ENCODE measurements at regions not wholly inside any gene's neighbourhood (a gene's known extent, or its start where the extent isn't known, plus 50 kb on each side); places are given as distances from the start of the nearest gene placed in this dataset.

DNA sequence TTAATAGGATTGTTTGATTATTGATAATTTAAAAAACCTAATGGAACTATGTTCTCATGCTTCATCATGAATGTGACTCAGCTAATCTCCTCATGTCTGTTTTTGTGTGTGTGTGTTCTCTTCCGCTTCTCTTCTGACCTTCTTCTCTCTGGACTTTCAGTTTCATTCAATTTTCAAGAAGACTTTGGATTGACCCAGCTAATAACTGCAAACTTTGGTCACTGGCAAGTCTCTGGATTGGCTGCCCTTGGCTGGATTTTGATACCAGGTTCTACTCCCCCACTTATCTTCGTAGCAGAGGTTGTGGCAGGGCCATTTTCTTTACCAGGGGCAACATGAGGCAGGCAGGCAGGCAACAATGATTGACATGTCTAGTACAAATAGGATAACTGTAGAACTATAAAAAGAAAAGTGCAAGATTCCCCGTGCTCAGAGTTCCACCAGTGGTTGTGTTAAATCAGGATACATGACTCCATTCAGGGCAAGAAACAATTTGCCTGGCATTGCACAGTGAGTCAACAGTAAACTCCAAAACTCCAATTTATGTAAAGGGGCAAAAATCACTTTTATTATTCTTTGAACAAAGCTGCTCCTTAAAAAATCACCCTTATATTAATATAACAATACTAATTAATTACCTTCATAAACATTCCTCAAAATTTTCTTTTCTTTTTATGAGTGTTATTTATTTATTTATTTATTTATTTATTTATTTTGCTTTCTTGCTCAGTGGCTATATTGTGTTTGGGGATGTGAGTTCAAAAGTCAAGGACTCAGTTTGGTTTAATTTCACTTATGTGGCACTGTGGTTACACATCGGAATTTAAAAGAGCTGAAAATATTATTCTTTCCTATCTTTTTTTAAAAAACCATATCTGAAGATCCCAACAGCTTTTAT lies 167.6 kb downstream of the RND3 start:
- DNase-seq (ENCODE audit: extremely low read depth, low read depth, low spot score): no peak

DNA sequence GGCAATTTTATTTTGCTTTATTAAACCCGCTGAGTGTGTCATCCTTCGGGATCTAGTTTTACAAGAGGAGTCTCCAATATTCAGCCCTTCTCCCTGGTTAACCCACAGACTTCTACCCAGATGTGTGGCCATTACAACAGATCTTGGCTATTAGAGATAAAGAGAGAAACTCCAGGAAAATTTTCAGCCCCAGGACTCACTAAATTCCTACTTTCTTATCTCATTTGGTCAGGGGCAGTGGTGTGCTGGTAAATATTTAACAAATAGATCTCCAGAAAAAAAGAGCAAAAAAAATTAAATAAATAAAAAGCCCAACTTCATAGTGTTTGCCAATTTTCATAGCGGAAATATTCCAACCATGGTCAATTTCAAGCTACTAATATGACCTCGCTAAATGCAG lies 168.4 kb downstream of the RND3 start:
- no peak for DNase-seq (ENCODE audit: extremely low read depth, low read depth, low spot score)

DNA sequence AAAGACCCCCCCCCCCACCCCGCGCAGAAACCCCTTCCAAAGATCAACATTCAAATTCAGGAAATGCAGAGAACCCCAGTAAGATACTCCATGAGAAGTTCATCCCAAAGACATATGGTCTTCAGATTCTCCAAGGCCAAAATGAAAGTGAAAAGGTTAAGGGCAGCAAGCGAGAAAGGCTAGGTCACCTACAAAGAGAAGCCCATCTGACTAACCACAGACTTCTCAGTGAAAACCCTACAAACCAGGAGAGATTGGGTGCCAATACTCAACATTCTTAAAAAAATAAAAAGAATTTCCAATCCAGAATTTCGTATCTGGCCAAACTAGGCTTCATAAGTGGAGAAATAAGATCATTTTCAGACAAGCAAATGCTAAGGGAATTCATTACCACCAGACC lies 175.2 kb downstream of the RND3 start:
- DNase-seq (ENCODE audit: extremely low read depth, low read depth, low spot score): no peak

DNA sequence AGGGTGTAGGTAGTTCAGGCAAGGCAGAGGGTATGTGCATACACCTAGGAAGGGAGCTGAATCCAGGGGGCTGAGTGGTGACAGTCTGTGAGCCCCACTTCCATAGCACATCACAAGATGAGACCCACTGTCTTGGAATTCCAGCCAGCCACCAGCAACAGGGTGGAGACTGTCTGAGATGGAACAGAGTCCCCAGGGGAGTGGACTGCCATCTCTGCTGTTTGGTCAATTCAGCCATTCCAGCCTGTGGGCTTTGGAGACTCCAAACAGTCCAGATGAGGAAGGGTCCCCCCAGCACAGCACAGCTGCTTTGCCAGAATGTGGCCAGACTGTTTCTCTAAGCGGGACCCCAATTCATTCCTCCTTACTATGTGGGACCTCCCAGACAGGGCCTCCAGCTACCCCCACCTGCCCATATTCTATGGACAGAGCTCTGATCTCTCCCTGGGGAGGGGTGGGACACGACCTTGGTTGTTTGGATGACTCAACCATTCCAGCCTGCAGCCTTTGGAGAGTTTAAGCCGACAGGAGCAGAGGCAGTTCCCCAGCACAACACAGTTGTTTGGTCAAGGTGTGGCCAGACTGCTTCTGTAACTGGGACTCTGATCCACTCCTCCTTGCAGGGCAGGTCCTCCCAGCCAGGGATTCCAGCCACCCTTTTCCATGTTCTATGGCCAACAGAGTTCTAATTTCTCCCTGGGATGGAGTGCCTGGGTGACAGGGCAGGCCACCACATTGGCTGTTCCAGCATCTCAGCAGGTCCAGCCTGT lies 178.0 kb downstream of the RND3 start:
- no peak for DNase-seq (ENCODE audit: extremely low read depth, low read depth, low spot score)

DNA sequence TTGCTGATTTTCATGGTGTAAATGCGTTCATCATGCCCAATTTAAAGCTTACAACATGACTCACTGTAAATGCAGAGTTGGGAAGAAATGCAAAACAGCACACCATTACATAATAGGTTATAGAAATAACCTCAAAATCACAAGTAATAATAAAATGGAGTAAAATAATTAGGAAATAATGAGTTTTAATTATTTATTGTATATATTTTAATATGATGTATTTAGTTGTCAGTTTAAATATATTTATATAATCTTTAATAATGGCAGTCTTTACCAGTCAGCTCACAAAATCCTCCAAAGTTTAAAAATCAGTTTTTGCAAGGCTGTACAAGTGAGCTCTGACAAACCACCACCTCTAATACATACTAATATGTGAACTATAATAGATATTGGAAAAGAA lies 180.2 kb downstream of the RND3 start:
- no peak for DNase-seq (ENCODE audit: extremely low read depth, low read depth, low spot score)

DNA sequence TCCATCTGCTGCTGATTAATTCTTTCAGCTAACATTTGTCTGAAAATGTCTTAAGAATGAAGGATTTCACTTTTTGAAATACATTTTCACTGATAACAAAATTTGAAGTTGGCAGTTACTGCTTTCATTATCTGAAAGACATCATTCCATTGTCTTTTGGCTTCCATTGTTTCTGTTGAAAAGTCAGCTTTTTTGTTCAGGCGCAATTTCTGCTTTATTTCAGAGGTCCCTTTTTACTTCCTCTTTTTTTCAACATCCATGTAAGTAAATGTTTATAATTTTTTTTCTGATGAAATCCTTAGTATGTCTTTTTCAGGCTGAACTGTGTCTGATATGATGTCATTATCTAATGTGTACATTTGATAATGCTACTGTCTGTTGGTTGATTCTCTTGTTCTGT lies 184.2 kb downstream of the RND3 start:
- DNase-seq (ENCODE audit: extremely low read depth, low read depth, low spot score): no peak

DNA sequence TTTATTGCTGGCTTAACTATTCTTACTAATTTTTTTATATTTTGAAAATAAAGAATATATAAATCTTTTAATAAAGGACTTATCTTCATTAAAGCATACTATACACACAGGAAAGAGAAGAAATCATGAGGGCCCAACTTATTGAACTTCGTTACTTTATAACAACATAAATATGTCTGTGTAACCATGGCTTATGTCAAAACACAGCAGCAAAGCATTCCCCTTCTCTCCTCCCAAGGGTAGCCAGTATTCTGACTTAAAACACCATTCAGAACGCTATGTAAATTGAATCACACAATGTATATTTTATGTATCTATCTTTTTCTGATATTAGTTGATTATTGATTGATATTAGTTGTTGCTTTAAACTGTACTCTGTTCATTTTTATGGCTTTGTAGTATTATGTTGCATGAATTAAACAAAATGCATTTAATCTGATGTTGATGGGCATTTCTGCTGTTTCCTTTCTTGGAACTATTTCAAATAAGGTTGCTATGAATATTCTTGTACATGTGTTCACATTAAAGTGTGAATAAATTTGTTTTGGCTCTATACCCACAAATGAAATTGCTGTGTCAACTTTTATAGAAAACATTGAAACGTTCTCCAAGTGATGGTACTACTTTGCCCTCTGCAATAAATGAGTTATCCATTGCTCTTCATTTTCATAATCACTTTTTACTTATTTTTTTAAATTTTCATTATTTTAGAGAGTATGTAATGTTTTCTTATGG lies 188.7 kb downstream of the RND3 start:
- no peak for DNase-seq (ENCODE audit: extremely low read depth, low read depth, low spot score)

DNA sequence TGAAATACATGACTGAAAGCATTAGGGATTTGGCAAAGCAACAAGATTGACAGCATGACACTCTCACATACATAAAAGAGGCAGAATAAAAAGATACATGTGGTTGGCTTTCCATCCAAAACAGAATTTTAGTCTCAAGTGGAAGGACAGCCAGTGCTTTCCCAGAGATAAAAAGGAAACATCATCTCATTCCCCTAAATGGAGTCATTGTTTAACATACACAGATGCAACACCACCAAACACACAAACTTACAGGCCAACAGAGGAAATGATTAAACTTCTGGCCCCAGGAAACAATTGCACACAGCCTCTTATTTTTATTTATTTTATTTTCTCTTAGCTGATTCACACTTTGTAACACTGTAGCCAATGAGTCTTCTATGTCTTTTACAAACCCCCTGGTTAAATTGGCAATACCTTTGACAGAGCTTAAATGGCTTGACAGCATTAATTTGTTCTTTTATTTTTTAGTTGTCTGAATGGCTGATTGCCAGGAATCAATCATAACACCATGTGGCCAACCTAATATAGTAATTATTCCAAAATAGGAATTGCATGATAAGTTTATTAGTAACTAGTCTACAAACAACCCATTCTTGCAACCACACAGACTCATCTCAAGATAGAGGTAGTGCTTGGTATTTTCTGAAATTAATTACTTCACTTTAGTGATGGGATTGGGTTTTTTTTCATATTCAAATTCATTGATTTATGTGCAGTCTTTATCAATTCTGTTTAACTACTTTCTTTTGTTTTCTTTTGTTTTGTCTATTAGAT lies 190.5 kb downstream of the RND3 start:
- DNase-seq (ENCODE audit: extremely low read depth, low read depth, low spot score): peak; percentile 78

DNA sequence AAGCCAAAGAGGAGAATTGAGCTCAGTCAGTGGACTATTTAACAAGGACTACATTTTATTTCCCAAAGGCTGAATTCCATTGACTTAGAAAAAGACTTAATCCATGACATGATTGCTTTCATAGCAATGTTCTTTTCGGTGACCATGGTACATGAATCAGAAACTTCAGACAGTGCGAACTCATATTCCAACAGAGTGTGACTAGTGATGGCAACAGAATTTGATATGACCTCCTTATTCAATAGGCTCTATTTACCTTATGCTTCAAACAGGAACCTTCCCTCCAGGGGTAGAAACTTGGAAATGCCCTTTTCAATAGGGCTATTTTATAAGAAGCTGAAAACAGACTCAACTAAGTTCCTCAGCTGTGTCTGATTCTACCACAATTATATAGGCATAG lies 191.9 kb downstream of the RND3 start:
- no peak for DNase-seq (ENCODE audit: extremely low read depth, low read depth, low spot score)

DNA sequence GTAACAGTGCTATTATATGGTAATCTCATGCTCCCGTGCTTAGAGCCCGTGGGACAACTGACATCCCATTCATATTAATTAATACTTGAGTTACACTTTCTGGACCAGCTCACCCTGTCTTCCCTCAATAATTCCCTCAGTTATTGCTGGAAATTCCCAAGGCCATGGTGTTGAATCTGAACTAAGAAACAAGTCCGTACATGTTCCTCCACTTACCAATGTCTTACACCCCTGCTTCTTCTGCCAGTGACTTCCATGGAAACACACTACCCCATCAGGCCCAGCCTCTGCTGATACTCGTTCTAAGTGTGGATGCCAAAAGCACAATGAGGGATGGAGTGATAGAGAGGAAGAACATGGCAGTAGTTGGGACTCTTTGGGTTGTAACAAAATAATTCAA lies 193.7 kb downstream of the RND3 start:
- no peak for DNase-seq (ENCODE audit: extremely low read depth, low read depth, low spot score)

DNA sequence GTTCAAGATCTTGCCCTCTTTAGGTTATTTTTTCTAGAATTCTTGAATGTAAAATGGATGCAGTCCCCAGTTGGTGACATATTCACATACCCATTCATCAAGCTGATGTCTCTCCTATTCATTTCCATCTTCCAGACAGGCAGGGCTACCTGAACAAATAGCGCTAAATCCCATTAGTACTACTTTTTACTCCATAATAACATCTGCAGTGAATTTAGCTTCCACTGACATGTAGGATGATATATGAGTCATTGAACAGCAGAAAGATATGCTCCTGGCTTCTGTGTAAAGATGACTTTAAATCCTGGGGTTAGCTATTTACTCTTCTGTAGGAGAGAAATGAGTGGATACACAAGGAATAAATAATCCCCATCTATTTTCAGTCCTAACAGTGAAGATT lies 194.7 kb downstream of the RND3 start:
- no peak for DNase-seq (ENCODE audit: extremely low read depth, low read depth, low spot score)

DNA sequence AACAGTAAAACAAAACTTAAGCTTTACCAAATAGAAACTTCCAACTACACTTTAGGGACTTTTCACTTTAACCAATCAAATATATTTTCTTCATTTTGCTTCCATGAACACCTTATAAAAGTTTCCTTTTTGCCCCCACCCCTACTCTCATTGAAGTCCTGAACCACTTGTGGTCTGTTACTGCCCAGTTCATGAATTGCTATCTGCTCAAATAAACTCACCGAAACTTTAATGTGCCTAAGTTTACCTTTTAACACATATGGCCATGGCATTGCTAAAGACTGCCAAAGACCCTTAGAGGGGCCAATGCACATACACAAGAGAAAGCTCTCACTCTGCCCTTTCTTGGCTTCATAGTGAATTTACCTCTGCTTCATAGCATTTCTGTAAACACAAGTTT lies 195.3 kb downstream of the RND3 start:
- DNase-seq (ENCODE audit: extremely low read depth, low read depth, low spot score): no peak

DNA sequence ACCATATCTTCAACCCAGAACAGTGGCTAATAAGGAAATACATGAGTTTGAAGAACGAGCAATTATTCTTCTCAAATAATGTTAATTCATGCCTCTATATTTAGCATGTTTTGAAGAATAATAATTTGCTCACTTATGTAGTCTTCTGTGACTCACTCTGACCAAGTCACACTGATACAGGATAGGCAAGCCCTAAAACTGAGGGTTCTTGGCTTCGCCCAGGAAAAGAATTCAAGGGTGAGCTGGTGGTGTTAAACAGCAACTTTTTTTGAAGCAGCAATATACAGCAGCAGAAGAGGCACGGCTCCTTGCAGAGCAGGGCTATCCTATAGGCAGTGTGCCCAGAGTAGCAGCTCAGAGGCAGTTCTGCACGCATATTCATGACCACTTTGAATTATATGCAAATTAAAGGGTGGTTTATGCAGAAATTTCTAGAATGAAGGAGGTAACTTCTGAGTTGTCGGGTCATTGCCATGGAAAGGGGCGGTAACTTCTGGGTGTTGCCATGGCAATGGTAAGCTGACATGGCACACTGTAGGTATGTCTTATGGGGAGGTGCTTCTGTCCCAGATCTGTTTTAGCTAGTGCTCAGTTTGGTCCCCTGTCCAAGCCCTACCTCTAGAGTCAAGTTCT lies 200.6 kb downstream of the RND3 start:
- DNase-seq (ENCODE audit: extremely low read depth, low read depth, low spot score): no peak

DNA sequence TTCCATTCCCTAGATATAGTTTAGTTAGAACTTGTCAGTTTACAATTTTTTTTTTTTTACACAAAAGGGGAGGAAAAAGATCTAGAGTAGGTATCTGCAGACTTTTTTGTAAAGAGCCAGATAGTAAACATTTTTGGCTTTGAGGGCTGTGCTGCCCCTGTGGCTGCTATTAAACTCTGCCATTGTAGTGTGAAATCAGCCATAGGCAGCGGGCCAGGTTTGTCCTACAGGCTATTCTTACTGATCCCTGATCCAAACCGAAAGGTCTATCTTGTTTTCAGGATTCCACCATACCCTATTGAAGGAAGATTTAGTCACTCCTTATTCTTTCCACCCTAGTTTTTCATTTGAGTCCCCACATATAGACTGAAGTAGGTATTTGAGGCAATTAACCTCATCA lies 203.4 kb downstream of the RND3 start:
- no peak for DNase-seq (ENCODE audit: extremely low read depth, low read depth, low spot score)

DNA sequence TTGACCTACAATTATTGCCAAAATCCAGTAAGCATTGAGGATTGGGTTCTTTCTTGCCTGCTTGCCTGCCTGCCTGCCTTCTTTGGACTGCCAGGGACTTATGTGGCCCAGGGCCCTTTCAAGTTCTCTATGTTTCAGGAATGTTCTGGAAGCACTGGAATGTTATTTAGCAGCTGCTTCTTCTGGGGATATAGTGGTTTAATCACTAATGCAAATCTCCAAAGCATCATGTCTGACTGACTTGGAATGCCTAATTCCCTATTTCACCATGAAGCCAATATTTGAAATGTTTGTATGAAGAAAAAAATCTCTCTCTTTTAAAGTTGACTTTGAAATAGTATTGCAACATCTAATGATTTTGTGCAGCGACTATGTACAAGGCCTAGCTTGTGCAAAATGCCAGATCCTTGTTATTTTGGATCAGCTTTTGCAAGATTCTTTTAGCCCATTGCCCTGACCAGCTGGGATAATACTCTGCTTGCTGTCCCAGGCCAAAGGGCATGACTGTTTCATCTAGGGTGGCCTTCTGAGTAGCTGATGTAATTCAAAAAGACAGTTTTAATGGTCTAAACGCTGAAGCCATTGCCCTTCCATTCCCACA lies 204.6 kb downstream of the RND3 start:
- no peak for DNase-seq (ENCODE audit: extremely low read depth, low read depth, low spot score)

DNA sequence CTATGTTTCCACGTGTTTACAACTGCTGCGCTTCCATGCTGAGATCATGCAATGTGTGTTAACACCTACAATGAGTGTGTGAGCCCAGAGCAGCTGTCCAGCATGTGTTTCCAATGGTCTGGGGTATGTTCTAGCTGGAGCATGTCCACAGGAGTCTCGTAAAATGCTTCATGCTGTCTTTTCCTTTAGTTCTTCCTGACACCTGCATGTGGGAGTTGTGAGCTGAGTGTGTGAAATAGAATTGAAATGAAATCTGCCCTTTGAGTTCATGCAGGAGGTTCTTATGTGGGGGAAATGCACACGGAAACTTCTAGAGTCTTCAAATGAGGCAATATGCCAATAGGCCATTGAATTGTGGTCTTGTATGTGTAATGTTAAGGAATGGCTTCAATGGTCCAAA lies 205.1 kb downstream of the RND3 start:
- no peak for DNase-seq (ENCODE audit: extremely low read depth, low read depth, low spot score)

DNA sequence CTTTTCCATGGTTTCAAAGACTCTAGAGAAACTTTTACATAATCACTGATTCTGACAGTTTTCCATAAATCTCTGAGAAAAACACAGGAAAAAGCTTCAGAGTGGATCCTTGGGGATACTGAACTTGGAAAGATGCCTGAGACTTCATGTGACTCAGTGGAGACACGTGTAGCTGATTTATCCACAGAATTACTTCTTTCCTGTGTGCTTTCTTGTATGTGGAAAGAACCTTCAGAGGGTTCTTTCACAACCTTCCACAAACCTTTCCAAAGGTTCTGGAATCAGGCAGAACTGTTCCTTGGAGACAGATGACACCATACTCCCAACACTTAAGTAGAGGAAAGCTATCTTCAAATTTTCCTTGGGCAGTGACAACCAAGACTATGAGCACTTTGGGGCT lies 207.2 kb downstream of the RND3 start:
- DNase-seq (ENCODE audit: extremely low read depth, low read depth, low spot score): peak; percentile 27

DNA sequence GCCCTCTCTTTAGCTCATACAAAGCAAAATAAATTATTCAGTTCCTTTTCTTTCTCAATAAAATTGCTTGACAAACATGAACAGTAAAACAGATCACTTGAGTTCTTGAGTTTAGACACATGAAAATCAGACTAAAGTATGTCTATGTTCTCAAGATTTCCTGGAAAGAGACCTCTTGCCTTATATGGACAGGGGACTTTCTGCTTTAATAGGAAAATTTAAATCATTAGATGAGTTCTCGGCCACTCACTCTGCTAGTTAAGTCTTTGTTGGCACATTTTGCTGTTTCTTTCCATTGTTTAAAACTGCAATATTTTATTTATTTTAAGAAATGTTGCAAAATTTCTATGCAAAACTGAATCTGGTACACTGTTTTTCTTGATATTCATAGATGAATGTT lies 207.8 kb downstream of the RND3 start:
- DNase-seq (ENCODE audit: extremely low read depth, low read depth, low spot score): no peak

DNA sequence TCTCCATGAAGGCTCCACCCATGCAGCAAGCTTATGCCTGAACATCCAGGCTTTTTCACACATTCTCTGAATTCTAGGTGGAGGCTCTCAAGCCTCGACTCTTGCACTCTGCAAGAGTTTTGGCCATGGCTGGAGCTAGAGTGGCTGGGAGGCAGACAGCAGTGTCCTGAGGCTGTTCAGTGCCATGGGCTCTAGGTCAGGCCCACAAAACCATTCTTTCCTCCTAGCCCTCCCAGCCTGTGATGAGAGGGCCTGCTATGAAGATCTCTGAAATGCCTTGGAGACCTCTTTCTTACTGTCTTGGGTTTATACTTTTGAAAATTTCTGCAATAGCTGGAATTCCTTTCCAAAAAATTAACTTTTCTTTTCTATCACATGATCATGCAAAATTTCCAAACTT lies 210.7 kb downstream of the RND3 start:
- DNase-seq (ENCODE audit: extremely low read depth, low read depth, low spot score): no peak

DNA sequence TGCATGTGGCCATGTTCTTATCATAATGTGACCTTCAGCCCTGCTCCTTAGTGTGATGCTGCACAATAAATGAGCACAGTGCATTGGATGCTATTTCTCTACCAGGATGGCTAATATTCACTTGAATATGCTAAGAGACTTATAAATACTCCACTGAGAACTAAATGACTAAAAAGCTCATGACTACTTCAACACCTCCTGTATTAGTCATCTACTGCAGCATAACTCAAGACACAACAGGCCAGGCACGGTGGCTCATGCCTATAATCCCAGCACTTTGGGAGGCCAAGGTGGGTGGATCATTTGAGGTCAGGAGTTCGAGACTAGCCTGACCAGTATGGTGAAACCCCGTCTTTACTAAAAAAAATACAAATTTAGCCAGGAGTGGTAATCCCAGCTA lies 213.4 kb downstream of the RND3 start:
- no peak for DNase-seq (ENCODE audit: extremely low read depth, low read depth, low spot score)
